ENCODE measurements at regions not wholly inside any gene's neighbourhood (a gene's known extent, or its start where the extent isn't known, plus 50 kb on each side); places are given as distances from the start of the nearest gene placed in this dataset.

- Histone ChIP-seq H2AFZ (ENCODE audit: low read length) (no peak overlapping the region), H3K4me2 (ENCODE audit: insufficient read depth, low read length) (no peak overlapping the region), H3K4me1 (ENCODE audit: insufficient read depth, low read length) (no peaks in the 10 kb centered on the region), H3K4me3 (ENCODE audit: insufficient read depth, low read length) (no peak overlapping the region), H3K79me2 (ENCODE audit: insufficient read depth, low read length) (no peaks in the 10 kb centered on the region), H4K20me1 (ENCODE audit: insufficient read depth, low read length) (no peaks in the 10 kb centered on the region), H3K27me3 (ENCODE audit: insufficient read depth, low read length) (no peaks in the 10 kb centered on the region), H3K27ac (ENCODE audit: low read depth, low read length) (no peak overlapping the region), H3K9me3 (ENCODE audit: low read depth, low read length) (no peaks in the 10 kb centered on the region), H3K36me3 (ENCODE audit: insufficient read depth, low read length) (no peaks in the 10 kb centered on the region)
- TF ChIP-seq, protein P1, sequence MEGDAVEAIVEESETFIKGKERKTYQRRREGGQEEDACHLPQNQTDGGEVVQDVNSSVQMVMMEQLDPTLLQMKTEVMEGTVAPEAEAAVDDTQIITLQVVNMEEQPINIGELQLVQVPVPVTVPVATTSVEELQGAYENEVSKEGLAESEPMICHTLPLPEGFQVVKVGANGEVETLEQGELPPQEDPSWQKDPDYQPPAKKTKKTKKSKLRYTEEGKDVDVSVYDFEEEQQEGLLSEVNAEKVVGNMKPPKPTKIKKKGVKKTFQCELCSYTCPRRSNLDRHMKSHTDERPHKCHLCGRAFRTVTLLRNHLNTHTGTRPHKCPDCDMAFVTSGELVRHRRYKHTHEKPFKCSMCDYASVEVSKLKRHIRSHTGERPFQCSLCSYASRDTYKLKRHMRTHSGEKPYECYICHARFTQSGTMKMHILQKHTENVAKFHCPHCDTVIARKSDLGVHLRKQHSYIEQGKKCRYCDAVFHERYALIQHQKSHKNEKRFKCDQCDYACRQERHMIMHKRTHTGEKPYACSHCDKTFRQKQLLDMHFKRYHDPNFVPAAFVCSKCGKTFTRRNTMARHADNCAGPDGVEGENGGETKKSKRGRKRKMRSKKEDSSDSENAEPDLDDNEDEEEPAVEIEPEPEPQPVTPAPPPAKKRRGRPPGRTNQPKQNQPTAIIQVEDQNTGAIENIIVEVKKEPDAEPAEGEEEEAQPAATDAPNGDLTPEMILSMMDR (IDR thresholded peaks at IDR 0.05; ENCODE audit: extremely low read depth, low read depth, low read length) = no peak
- no peak for DNase-seq (ENCODE audit: insufficient read length, low spot score, missing footprints)
These were observed 411.0 kb downstream of the ZNF536 start for GRCh38 chr19:30783212-30783611.

DNA sequence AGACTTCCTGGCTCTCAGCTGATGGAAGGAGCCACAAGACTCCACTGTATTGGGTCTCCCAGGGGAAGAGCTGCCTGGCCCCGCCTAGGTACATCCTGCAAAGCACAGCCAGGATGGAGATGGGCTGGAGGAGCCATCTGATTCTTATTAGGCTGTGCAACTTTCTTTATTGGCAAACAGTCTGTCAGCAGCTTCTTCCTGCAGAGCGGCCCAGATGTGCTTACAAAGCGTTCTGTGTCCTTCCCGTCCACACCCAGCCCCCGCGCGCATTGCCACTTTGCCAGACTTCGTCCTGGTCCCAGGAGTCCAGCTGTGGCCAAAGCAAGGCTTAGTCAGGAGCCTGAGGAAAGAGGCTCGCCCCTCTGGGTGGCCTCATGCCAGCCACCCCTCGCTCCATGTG is 409.3 kb downstream of the ZNF536 start:
- no peaks in the 10 kb centered on the region for H3K36me3 ChIP-seq (ENCODE audit: insufficient read depth, low read length)
- no peak overlapping the region for H3K4me3 ChIP-seq (ENCODE audit: insufficient read depth, low read length)
- no peak overlapping the region for H3K4me2 ChIP-seq (ENCODE audit: insufficient read depth, low read length)
- no peak overlapping the region for H2AFZ ChIP-seq (ENCODE audit: low read length)
- DNase-seq (ENCODE audit: insufficient read length, low spot score, missing footprints) = no peak
- H3K79me2 ChIP-seq (ENCODE audit: insufficient read depth, low read length) = no peaks in the 10 kb centered on the region
- no peaks in the 10 kb centered on the region for H3K9me3 ChIP-seq (ENCODE audit: low read depth, low read length)
- no peaks in the 10 kb centered on the region for H3K4me1 ChIP-seq (ENCODE audit: insufficient read depth, low read length)
- H4K20me1 ChIP-seq (ENCODE audit: insufficient read depth, low read length) = no peaks in the 10 kb centered on the region
- no peak overlapping the region for H3K27ac ChIP-seq (ENCODE audit: low read depth, low read length)
- TF ChIP-seq, protein P1 (IDR thresholded peaks at IDR 0.05; ENCODE audit: extremely low read depth, low read depth, low read length) = no peak
- no peaks in the 10 kb centered on the region for H3K27me3 ChIP-seq (ENCODE audit: insufficient read depth, low read length)

DNA sequence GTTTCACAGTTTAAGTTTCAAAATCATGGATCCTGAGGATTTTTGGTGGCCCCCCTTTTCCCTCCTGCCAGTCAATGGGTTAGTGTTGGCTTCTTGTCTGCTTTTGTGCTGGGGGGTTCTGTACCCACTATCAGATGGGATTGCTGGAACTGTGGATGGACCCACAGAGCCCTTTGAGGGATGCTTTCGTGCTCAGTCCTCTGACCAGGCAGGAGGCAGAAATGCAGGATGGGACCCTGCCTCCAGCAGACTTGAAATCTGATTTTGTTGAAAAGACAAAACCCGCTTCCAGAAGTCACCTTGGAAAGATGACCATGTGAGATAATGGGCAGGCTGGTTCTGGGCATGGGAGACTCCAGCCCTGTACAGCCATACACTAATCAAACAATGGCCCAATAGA is 408.9 kb downstream of the ZNF536 start:
- H2AFZ ChIP-seq (ENCODE audit: low read length) = no peak overlapping the region
- H3K27me3 ChIP-seq (ENCODE audit: insufficient read depth, low read length) = no peaks in the 10 kb centered on the region
- no peaks in the 10 kb centered on the region for H4K20me1 ChIP-seq (ENCODE audit: insufficient read depth, low read length)
- TF ChIP-seq, protein P1 (IDR thresholded peaks at IDR 0.05; ENCODE audit: extremely low read depth, low read depth, low read length) = no peak
- H3K9me3 ChIP-seq (ENCODE audit: low read depth, low read length) = no peaks in the 10 kb centered on the region
- no peaks in the 10 kb centered on the region for H3K79me2 ChIP-seq (ENCODE audit: insufficient read depth, low read length)
- H3K4me3 ChIP-seq (ENCODE audit: insufficient read depth, low read length) = no peak overlapping the region
- no peak overlapping the region for H3K27ac ChIP-seq (ENCODE audit: low read depth, low read length)
- no peaks in the 10 kb centered on the region for H3K36me3 ChIP-seq (ENCODE audit: insufficient read depth, low read length)
- H3K4me1 ChIP-seq (ENCODE audit: insufficient read depth, low read length) = no peaks in the 10 kb centered on the region
- H3K4me2 ChIP-seq (ENCODE audit: insufficient read depth, low read length) = no peak overlapping the region
- DNase-seq (ENCODE audit: insufficient read length, low spot score, missing footprints) = no peak

DNA sequence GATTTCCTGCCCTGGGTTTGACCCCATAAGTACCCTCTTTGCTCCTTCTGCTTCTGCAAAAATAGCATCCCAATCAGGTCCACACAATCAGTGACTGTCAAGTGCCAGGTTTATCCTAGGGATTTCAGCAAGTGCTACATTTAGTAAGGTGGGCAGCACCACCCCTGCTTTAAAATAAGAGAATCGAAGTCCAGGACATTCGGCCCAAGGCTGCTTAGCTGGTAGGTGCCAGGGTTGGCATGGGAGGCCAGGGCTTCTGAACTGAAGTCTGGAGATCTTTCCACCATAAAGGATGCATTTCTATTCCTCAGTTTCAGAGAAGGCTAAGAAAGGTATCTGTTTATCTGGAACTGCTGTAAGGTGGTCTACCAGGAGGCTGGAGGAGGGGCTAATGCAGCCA is 408.3 kb downstream of the ZNF536 start:
- Histone ChIP-seq H3K27ac (ENCODE audit: low read depth, low read length) (no peak overlapping the region), H3K4me3 (ENCODE audit: insufficient read depth, low read length) (no peak overlapping the region), H2AFZ (ENCODE audit: low read length) (no peak overlapping the region), H3K27me3 (ENCODE audit: insufficient read depth, low read length) (no peaks in the 10 kb centered on the region), H4K20me1 (ENCODE audit: insufficient read depth, low read length) (no peaks in the 10 kb centered on the region), H3K4me2 (ENCODE audit: insufficient read depth, low read length) (no peak overlapping the region), H3K36me3 (ENCODE audit: insufficient read depth, low read length) (no peaks in the 10 kb centered on the region), H3K79me2 (ENCODE audit: insufficient read depth, low read length) (no peaks in the 10 kb centered on the region), H3K4me1 (ENCODE audit: insufficient read depth, low read length) (no peaks in the 10 kb centered on the region), H3K9me3 (ENCODE audit: low read depth, low read length) (no peaks in the 10 kb centered on the region)
- TF ChIP-seq, protein P1 (IDR thresholded peaks at IDR 0.05; ENCODE audit: extremely low read depth, low read depth, low read length) = no peak
- DNase-seq (ENCODE audit: insufficient read length, low spot score, missing footprints) = no peak
